DOHH2 (cell line): ENCODE measurements at regions not wholly inside any gene's neighbourhood (a gene's known extent, or its start where the extent isn't known, plus 50 kb on each side); places are given as distances from the start of the nearest gene placed in this dataset.

Source experiments
- H3F3A ChIP-seq: fragments of 200-600 bp; sonication (generic), shearing (Covaris generic); 2 replicates; pipeline ENCODE4 v1.6.0; 2016; ENCODE audit warnings: antibody characterized with exemption, mild to moderate bottlenecking; ENCODE audit not compliant: control insufficient read depth, insufficient read depth
- H3K27ac ChIP-seq: fragments of 200-600 bp; sonication (generic); 2 replicates; pipeline ENCODE4 v1.5.1; 2014; ENCODE audit warnings: low read depth, mild to moderate bottlenecking, low read length, moderate library complexity
- H3K27me3 ChIP-seq: fragments of 200-600 bp; sonication (generic); 2 replicates; pipeline ENCODE4 v1.6.1; 2014; ENCODE audit warnings: mild to moderate bottlenecking, low read length, mixed read lengths; ENCODE audit not compliant: control insufficient read depth
- H3K36me3 ChIP-seq: fragments of 200-600 bp; sonication (generic); 2 replicates; pipeline ENCODE4 v1.6.1; 2014; ENCODE audit warnings: mild to moderate bottlenecking, low read length, moderate library complexity, mixed read lengths; ENCODE audit not compliant: control insufficient read depth
- H3K4me1 ChIP-seq: fragments of 200-600 bp; sonication (generic); 2 replicates; pipeline ENCODE4 v1.6.1; 2014; ENCODE audit warnings: mild to moderate bottlenecking, low read length, mixed read lengths; ENCODE audit not compliant: control insufficient read depth
- H3K4me2 ChIP-seq: fragments of 200-600 bp; sonication (generic); 2 replicates; pipeline ENCODE4 v1.6.0; 2014; ENCODE audit warnings: mild to moderate bottlenecking, low read length, moderate library complexity
- H3K4me3 ChIP-seq: fragments of 200-600 bp; sonication (generic); 2 replicates; pipeline ENCODE4 v1.5.1; 2014; ENCODE audit warnings: mild to moderate bottlenecking, low read length, mixed read lengths
- H3K79me2 ChIP-seq: fragments of 200-600 bp; sonication (generic); 2 replicates; pipeline ENCODE4 v1.6.1; 2014; ENCODE audit warnings: mild to moderate bottlenecking, low read length, mixed read lengths; ENCODE audit not compliant: control insufficient read depth
- H3K9me2 ChIP-seq: fragments of 200-600 bp; sonication (generic); replicated peaks from 2 replicates; pipeline ENCODE4 v1.6.1; 2014; ENCODE audit warnings: mild to moderate bottlenecking, low read length, mixed read lengths; ENCODE audit not compliant: control insufficient read depth
- H3K9me3 ChIP-seq: fragments of 200-600 bp; sonication (generic); 2 replicates; pipeline ENCODE4 v1.6.1; 2014; ENCODE audit warnings: antibody characterized with exemption, low read length, mixed read lengths; ENCODE audit not compliant: control insufficient read depth, insufficient read depth
- H4K20me1 ChIP-seq: fragments of 200-600 bp; sonication (generic); 2 replicates; pipeline ENCODE4 v1.6.0; 2014; ENCODE audit warnings: low read depth, mild to moderate bottlenecking, antibody characterized with exemption, low read length, moderate library complexity; ENCODE audit not compliant: control insufficient read depth, insufficient read depth
- CTCF ChIP-seq: fragments of 200-600 bp; sonication (generic); IDR thresholded peaks from one replicate; pipeline ENCODE4 v1.5.1; 2014; ENCODE audit warnings: antibody characterized with exemption, mild to moderate bottlenecking, low read depth, low read length; ENCODE audit not compliant: poor library complexity, severe bottlenecking
- EZH2phosphoT487 ChIP-seq: fragments of 200-600 bp; sonication (generic); IDR thresholded peaks from 2 replicates; pipeline ENCODE4 v1.6.1; 2017; ENCODE audit warnings: borderline replicate concordance, mild to moderate bottlenecking, antibody characterized with exemption, low read length, moderate library complexity, mixed read lengths

GRCh38 chr4:35734381-35735098 lies 509.8 kb downstream of the ARAP2 start:
- Histone ChIP-seq H3F3A (no peaks in the 10 kb centered on the region), H3K4me1 (no peaks in the 10 kb centered on the region), H3K79me2 (no peaks in the 10 kb centered on the region), H3K36me3 (no peaks in the 10 kb centered on the region), H3K4me3 (no peak overlapping the region), H3K27me3 (no peaks in the 10 kb centered on the region), H3K4me2 (no peak overlapping the region), H3K27ac (no peak overlapping the region), H3K9me2 (no peaks in the 10 kb centered on the region), H4K20me1 (no peaks in the 10 kb centered on the region), H3K9me3 (no peaks in the 10 kb centered on the region)
- TF ChIP-seq EZH2phosphoT487, result no peak
- no peak for TF ChIP-seq CTCF

- no peaks in the 10 kb centered on the region for H3K27me3 ChIP-seq
- H3F3A ChIP-seq, result no peaks in the 10 kb centered on the region
- no peaks in the 10 kb centered on the region for H3K9me2 ChIP-seq
- H4K20me1 ChIP-seq, result no peaks in the 10 kb centered on the region
- TF ChIP-seq EZH2phosphoT487, result no peak
- TF ChIP-seq CTCF, result no peak
- H3K4me1 ChIP-seq, result no peaks in the 10 kb centered on the region
- H3K79me2 ChIP-seq, result no peaks in the 10 kb centered on the region
- H3K4me3 ChIP-seq, result no peak overlapping the region
- no peak overlapping the region for H3K27ac ChIP-seq
- no peaks in the 10 kb centered on the region for H3K9me3 ChIP-seq
- no peaks in the 10 kb centered on the region for H3K36me3 ChIP-seq
- no peak overlapping the region for H3K4me2 ChIP-seq
Observed at GRCh38 chr4:35739308-35739707, 505.0 kb downstream of the ARAP2 start.

GRCh38 chr4:35754047-35754446 lies 490.3 kb downstream of the ARAP2 start:
- Histone ChIP-seq H3K79me2 (no peaks in the 10 kb centered on the region), H3K36me3 (no peaks in the 10 kb centered on the region), H3K27ac (no peak overlapping the region), H3K9me2 (no peaks in the 10 kb centered on the region), H3K4me3 (no peak overlapping the region), H4K20me1 (no peaks in the 10 kb centered on the region), H3K9me3 (no peaks in the 10 kb centered on the region), H3K27me3 (no peaks in the 10 kb centered on the region), H3F3A (no peaks in the 10 kb centered on the region), H3K4me1 (no peaks in the 10 kb centered on the region), H3K4me2 (no peak overlapping the region)
- TF ChIP-seq EZH2phosphoT487 (no peak), CTCF (no peak)
